Esophagus muscularis mucosa (tissue), 3 donors: ENCODE measurements at regions not wholly inside any gene's neighbourhood (a gene's known extent, or its start where the extent isn't known, plus 50 kb on each side); places are given as distances from the start of the nearest gene placed in this dataset.

Source experiments
- POLR2A ChIP-seq: fragments of 450-650 bp; IDR thresholded peaks from one replicate; pipeline ENCODE4 v1.6.1; 2017; ENCODE audit warnings: antibody characterized with exemption, moderate library complexity, mild to moderate bottlenecking, low read depth
- POLR2AphosphoS5 ChIP-seq, 2 donors: sonication (generic); formaldehyde crosslinking; IDR thresholded peaks; one replicate each; pipeline ENCODE4 v1.6.1; 2017; ENCODE audit warnings: antibody characterized with exemption in 2 of 2
- TF ChIP-seq, protein P1 (sequence below), 3 experiments: fragments of 200-600 bp in 2 of 3; fragments of 450-650 bp in 1 of 3; sonication (generic) in 2 of 3; IDR thresholded peaks; one replicate each; pipeline ENCODE4 v1.5.1; 2017 to 2019; ENCODE audit warnings: antibody characterized with exemption in 3 of 3, mild to moderate bottlenecking in 2 of 3, moderate library complexity in 1 of 3

- TF ChIP-seq POLR2A (no peak), POLR2AphosphoS5 (IDR thresholded peaks at IDR 0.05) (no peak)
- TF ChIP-seq, protein P1, sequence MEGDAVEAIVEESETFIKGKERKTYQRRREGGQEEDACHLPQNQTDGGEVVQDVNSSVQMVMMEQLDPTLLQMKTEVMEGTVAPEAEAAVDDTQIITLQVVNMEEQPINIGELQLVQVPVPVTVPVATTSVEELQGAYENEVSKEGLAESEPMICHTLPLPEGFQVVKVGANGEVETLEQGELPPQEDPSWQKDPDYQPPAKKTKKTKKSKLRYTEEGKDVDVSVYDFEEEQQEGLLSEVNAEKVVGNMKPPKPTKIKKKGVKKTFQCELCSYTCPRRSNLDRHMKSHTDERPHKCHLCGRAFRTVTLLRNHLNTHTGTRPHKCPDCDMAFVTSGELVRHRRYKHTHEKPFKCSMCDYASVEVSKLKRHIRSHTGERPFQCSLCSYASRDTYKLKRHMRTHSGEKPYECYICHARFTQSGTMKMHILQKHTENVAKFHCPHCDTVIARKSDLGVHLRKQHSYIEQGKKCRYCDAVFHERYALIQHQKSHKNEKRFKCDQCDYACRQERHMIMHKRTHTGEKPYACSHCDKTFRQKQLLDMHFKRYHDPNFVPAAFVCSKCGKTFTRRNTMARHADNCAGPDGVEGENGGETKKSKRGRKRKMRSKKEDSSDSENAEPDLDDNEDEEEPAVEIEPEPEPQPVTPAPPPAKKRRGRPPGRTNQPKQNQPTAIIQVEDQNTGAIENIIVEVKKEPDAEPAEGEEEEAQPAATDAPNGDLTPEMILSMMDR (IDR thresholded peaks at IDR 0.05) = no peak
These were observed 80.3 kb upstream of the DUSP22 start for GRCh38 chr6:211871-212497.
